SK-N-SH (cell line): ENCODE measurements at regions not wholly inside any gene's neighbourhood (a gene's known extent, or its start where the extent isn't known, plus 50 kb on each side); places are given as distances from the start of the nearest gene placed in this dataset.

Source experiments
- CTCF ChIA-PET: fragments of 300-600, 350-600 bp; formaldehyde crosslinking; extraction: SDS; loops from one replicate; lab custom pipeline; 2021; lab: Yijun Ruan, JAX
- POLR2A ChIA-PET: fragments of 350-600 bp; sonication (Branson Sonifier 250); formaldehyde crosslinking; extraction: SDS; loops from one replicate; lab custom pipeline; 2020; ENCODE audit warnings: antibody characterized with exemption, inconsistent platforms; lab: Yijun Ruan, JAX
- DNase-seq: peaks from one replicate; pipeline ENCODE4 v3.0.0; 2012
- H2AFZ ChIP-seq: fragments of 200-600 bp; sonication (generic); 2 replicates; pipeline ENCODE4 v1.8.1; 2016; ENCODE audit warnings: antibody characterized with exemption, mild to moderate bottlenecking, low read depth
- H3F3A ChIP-seq: fragments of 200-600 bp; sonication (generic); replicated peaks from 2 replicates; pipeline ENCODE3; 2016; ENCODE audit warnings: antibody characterized with exemption, mild to moderate bottlenecking; ENCODE audit not compliant: insufficient read depth
- H3K27ac ChIP-seq, 2 experiments: fragments of 200-500 bp in 1 of 2; fragments of 200-600 bp in 1 of 2; sonication (Bioruptor generic) in 1 of 2; sonication (generic), shearing (Covaris generic) in 1 of 2; 2 replicates each; pipeline versions ENCODE4 v1.5.1 to v1.6.1; 2014 to 2016; ENCODE audit warnings: low read depth in 2 of 2, inconsistent platforms in 1 of 2, low read length in 1 of 2, mild to moderate bottlenecking in 1 of 2, mixed read lengths in 1 of 2
- H3K27me3 ChIP-seq: fragments of 200-600 bp; sonication (generic), shearing (Covaris generic); 2 replicates; pipeline ENCODE4 v1.6.1; 2016; ENCODE audit warnings: mixed run types; ENCODE audit not compliant: insufficient read depth
- H3K36me3 ChIP-seq, 2 experiments: fragments of 200-500 bp in 1 of 2; fragments of 200-600 bp in 1 of 2; sonication (Bioruptor generic) in 1 of 2; sonication (generic) in 1 of 2; replicated peaks in 1 of 2; 2 replicates each; pipeline versions ENCODE3 to v1.5.1; 2014 to 2016; ENCODE audit warnings: low read length in 1 of 2, mild to moderate bottlenecking in 1 of 2; ENCODE audit not compliant: insufficient read depth in 2 of 2, control insufficient read depth in 1 of 2
- H3K4me1 ChIP-seq, 2 experiments: fragments of 200-500 bp in 1 of 2; fragments of 200-600 bp in 1 of 2; sonication (Bioruptor generic) in 1 of 2; sonication (generic), shearing (Covaris generic) in 1 of 2; 2 replicates each; pipeline versions ENCODE4 v1.5.1 to v1.6.1; 2014 to 2016; ENCODE audit warnings: low read depth in 1 of 2, low read length in 1 of 2, mixed run types in 1 of 2; ENCODE audit not compliant: insufficient read depth in 2 of 2, control insufficient read depth in 1 of 2
- H3K4me2 ChIP-seq: fragments of 200-600 bp; sonication (generic), shearing (Covaris generic); 2 replicates; pipeline ENCODE4 v1.6.1; 2017; ENCODE audit warnings: mixed run types
- H3K4me3 ChIP-seq, 2 experiments: fragments of 200-500 bp in 1 of 2; fragments of 200-600 bp in 1 of 2; sonication (Bioruptor generic) in 1 of 2; sonication (generic), shearing (Covaris generic) in 1 of 2; 2 replicates each; pipeline versions ENCODE4 v1.5.1 to v1.8.1; 2014 to 2016; ENCODE audit warnings: low read depth in 2 of 2, inconsistent platforms in 1 of 2, low read length in 1 of 2, mild to moderate bottlenecking in 1 of 2, mixed read lengths in 1 of 2, moderate library complexity in 1 of 2
- H3K79me2 ChIP-seq: fragments of 200-600 bp; sonication (generic); 2 replicates; pipeline ENCODE4 v1.8.1; 2017; ENCODE audit warnings: mild to moderate bottlenecking; ENCODE audit not compliant: insufficient read depth
- H3K9ac ChIP-seq: fragments of 200-600 bp; sonication (generic); 2 replicates; pipeline ENCODE4 v1.6.1; 2017; ENCODE audit warnings: mixed run types
- H3K9me2 ChIP-seq: fragments of 200-600 bp; sonication (generic); 2 replicates; pipeline ENCODE4 v1.6.1; 2017; ENCODE audit warnings: mixed run types
- H3K9me3 ChIP-seq: fragments of 200-600 bp; sonication (generic); 2 replicates; pipeline ENCODE4 v1.6.1; 2017; ENCODE audit warnings: mixed run types, mild to moderate bottlenecking, moderate library complexity
- H4K20me1 ChIP-seq: fragments of 200-600 bp; sonication (generic); 2 replicates; pipeline ENCODE4 v1.6.1; 2017; ENCODE audit warnings: mild to moderate bottlenecking, mixed run types; ENCODE audit not compliant: insufficient read depth
- EZH2phosphoT487 ChIP-seq: fragments of 200-600 bp; sonication (generic); IDR thresholded peaks from 2 replicates; pipeline ENCODE4 v1.6.1; 2017; ENCODE audit warnings: low read depth, mixed run types, mild to moderate bottlenecking, antibody characterized with exemption, moderate library complexity, borderline replicate concordance
- FOXJ3 ChIP-seq: sonication (generic); formaldehyde crosslinking; IDR thresholded peaks from 2 replicates; pipeline ENCODE4 v1.5.1; 2020; ENCODE audit warnings: mild to moderate bottlenecking, missing genetic modification reagents
- JUND ChIP-seq: IDR thresholded peaks from 2 replicates; pipeline ENCODE4 v1.4.0; 2012
- MEF2A ChIP-seq: IDR thresholded peaks from 2 replicates; pipeline ENCODE4 v1.4.0; 2012; ENCODE audit warnings: low read depth, borderline replicate concordance
- NRF1 ChIP-seq: IDR thresholded peaks from 2 replicates; pipeline ENCODE4 v1.6.1; 2012; ENCODE audit warnings: low read depth, mild to moderate bottlenecking, low read length
- RCOR1 ChIP-seq: fragments of 150-350 bp; IDR thresholded peaks from 2 replicates; pipeline ENCODE4 v1.6.1; 2017; ENCODE audit warnings: antibody characterized with exemption, low read length
- RFX5 ChIP-seq: IDR thresholded peaks from 2 replicates; pipeline ENCODE4 v1.6.1; 2012; ENCODE audit warnings: mild to moderate bottlenecking, improper control_type of control experiment, low read length
- RXRA ChIP-seq: IDR thresholded peaks from 2 replicates; pipeline ENCODE4 v1.4.0; 2012; ENCODE audit warnings: low read depth, mild to moderate bottlenecking, borderline replicate concordance
- SIN3A ChIP-seq: IDR thresholded peaks from 2 replicates; pipeline ENCODE4 v1.6.1; 2012; ENCODE audit warnings: low read depth, mild to moderate bottlenecking, low read length, moderate library complexity, borderline replicate concordance
- SMC3 ChIP-seq: IDR thresholded peaks from 2 replicates; pipeline ENCODE4 v1.6.1; 2012; ENCODE audit warnings: low read depth, low read length, improper control_type of control experiment
- TCF12 ChIP-seq: IDR thresholded peaks from 2 replicates; pipeline ENCODE4 v1.4.0; 2012
- TEAD4 ChIP-seq: IDR thresholded peaks from 2 replicates; pipeline ENCODE4 v1.4.0; 2012; ENCODE audit warnings: mild to moderate bottlenecking, borderline replicate concordance; ENCODE audit not compliant: insufficient read depth
- WGBS: methylation state at CpG from one replicate; pipeline ENCODE4 v1.1.6; 2017; ENCODE audit warnings: low lambda C conversion rate; 5-methylcytosine and 5-hydroxymethylcytosine counted together
- TF ChIP-seq, protein P1 (sequence below): fragments of 200-600 bp; sonication (generic); IDR thresholded peaks from 2 replicates; pipeline ENCODE4 v1.6.1; 2017; ENCODE audit warnings: antibody characterized with exemption, mild to moderate bottlenecking, moderate library complexity
- TF ChIP-seq, protein P2 (sequence below): fragments of 150-350 bp; IDR thresholded peaks from 2 replicates; pipeline ENCODE4 v1.6.1; 2017; ENCODE audit warnings: antibody characterized with exemption, low read length, low read depth, borderline replicate concordance
- TF ChIP-seq, protein P3 (sequence below): IDR thresholded peaks from 2 replicates; pipeline ENCODE4 v1.4.0; 2012; ENCODE audit warnings: low read depth

DNA sequence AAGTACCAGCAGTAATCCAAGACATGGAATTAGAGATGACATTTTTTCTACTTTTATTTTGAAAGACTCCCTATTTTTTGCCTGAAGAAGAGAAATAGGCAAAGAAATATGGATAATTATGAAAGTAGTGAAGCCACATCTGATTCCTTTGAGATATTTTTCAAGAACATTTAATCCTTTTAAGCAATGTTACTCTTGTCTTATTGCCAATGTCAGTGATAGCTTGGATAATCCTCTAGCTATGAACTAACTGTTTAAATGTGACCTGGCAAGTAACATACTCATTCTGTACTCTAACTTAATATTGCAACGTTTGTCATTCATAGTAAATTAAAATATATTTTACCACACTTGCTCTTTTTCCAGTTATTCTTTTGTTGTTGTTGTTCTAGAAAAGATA lies 181.3 kb downstream of the VEGFC start:
- Histone ChIP-seq H3K4me3 (no peak overlapping the region), H3K79me2 (no peaks in the 10 kb centered on the region), H3K9me3 (no peaks in the 10 kb centered on the region), H3K36me3 (peaks cover 0 to 2% of the 10 kb centered on the region in 2 experiments), H3F3A (no peaks in the 10 kb centered on the region), H3K4me2 (no peak overlapping the region), H3K27me3 (peaks cover 9% of the 10 kb centered on the region; the same call in 1 of the 2 replicates), H2AFZ (no peak overlapping the region), H3K9me2 (no peaks in the 10 kb centered on the region), H3K27ac (no peak overlapping the region), H3K4me1 (no peaks in the 10 kb centered on the region), H3K9ac (no peak overlapping the region), H4K20me1 (no peaks in the 10 kb centered on the region)
- DNase-seq, result no peak
- ChIA-PET POLR2A (no interaction called here), CTCF (no interaction called here)
- TF ChIP-seq MEF2A, result no peak
- TF ChIP-seq, protein P1, sequence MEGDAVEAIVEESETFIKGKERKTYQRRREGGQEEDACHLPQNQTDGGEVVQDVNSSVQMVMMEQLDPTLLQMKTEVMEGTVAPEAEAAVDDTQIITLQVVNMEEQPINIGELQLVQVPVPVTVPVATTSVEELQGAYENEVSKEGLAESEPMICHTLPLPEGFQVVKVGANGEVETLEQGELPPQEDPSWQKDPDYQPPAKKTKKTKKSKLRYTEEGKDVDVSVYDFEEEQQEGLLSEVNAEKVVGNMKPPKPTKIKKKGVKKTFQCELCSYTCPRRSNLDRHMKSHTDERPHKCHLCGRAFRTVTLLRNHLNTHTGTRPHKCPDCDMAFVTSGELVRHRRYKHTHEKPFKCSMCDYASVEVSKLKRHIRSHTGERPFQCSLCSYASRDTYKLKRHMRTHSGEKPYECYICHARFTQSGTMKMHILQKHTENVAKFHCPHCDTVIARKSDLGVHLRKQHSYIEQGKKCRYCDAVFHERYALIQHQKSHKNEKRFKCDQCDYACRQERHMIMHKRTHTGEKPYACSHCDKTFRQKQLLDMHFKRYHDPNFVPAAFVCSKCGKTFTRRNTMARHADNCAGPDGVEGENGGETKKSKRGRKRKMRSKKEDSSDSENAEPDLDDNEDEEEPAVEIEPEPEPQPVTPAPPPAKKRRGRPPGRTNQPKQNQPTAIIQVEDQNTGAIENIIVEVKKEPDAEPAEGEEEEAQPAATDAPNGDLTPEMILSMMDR, result no peak
- 2% methylated on average over 1 of the region's 1 CpG for WGBS

DNA sequence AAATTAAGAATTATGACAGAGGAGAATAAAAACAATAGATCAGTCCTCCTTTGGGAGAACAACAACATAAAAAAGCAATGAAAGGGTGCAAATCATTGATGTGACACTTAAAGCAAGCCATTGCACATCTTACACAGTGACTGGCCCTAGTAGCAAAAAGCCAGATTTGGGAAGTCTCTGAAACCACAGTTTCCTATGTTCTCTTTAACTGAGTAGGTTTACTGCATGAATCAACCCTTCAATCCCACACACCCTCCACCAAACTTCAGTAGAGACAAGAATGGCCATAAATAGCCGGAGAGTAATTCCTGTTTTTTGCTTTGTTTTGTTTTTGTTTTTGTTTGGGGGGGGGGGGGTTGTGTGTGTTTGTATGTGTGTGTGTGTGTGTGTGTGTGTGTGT lies 180.8 kb downstream of the VEGFC start:
- no peak overlapping the region for H2AFZ ChIP-seq
- peaks cover 4% of the 10 kb centered on the region; the same call in 1 of the 2 replicates for H3K27me3 ChIP-seq
- H3K4me1 ChIP-seq, result no peaks in the 10 kb centered on the region
- H3K79me2 ChIP-seq, result no peaks in the 10 kb centered on the region
- H3F3A ChIP-seq, result no peaks in the 10 kb centered on the region
- no peak overlapping the region for H3K27ac ChIP-seq
- H3K9me3 ChIP-seq, result no peaks in the 10 kb centered on the region
- peaks cover 0 to 2% of the 10 kb centered on the region in 2 experiments for H3K36me3 ChIP-seq
- 19% methylated on average over 1 of the region's 1 CpG for WGBS
- CTCF ChIA-PET, result no interaction called here
- no peak for DNase-seq
- TF ChIP-seq, protein P1, result no peak
- TF ChIP-seq RCOR1, result no peak
- no peak for TF ChIP-seq NRF1
- no peak for TF ChIP-seq JUND
- TF ChIP-seq RFX5, result no peak
- no peak for TF ChIP-seq EZH2phosphoT487
- no peak for TF ChIP-seq FOXJ3
- H4K20me1 ChIP-seq, result no peaks in the 10 kb centered on the region
- no peak overlapping the region for H3K4me2 ChIP-seq
- H3K4me3 ChIP-seq, result no peak overlapping the region
- H3K9ac ChIP-seq, result no peak overlapping the region
- H3K9me2 ChIP-seq, result no peaks in the 10 kb centered on the region
- POLR2A ChIA-PET, result no interaction called here

DNA sequence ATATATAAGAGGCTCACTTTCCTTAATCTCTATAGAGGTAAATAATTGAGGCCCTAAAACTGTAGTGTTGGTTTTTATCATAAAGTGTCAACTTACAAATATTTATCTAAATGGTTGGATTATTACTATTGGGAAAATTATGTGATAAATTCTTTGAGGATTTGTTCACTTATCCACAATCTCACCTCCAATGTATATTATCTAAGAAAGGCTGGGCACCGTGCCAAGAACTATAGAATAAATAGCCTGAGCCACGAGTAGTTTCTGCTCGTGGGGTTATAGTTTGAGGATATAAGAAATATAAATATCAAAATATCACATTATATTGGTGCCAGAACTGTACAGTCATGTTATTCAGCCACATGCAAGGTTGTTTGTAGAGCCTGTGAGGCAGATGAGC lies 177.9 kb downstream of the VEGFC start:
- no peak overlapping the region for H2AFZ ChIP-seq
- DNase-seq, result no peak
- POLR2A ChIA-PET, result no interaction called here
- no peak overlapping the region for H3K27ac ChIP-seq
- H3K27me3 ChIP-seq, result no peaks in the 10 kb centered on the region; the same call in 1 of the 2 replicates
- H3F3A ChIP-seq, result no peaks in the 10 kb centered on the region
- 5% methylated on average over 3 of the region's 3 CpGs for WGBS
- no peaks in the 10 kb centered on the region for H3K79me2 ChIP-seq
- no peak overlapping the region for H3K9ac ChIP-seq
- H3K4me2 ChIP-seq, result no peak overlapping the region
- CTCF ChIA-PET, result no interaction called here
- no peaks in the 10 kb centered on the region for H4K20me1 ChIP-seq
- H3K4me1 ChIP-seq, result no peaks in the 10 kb centered on the region
- no peak for TF ChIP-seq RXRA
- TF ChIP-seq TCF12, result no peak
- TF ChIP-seq, protein P2, sequence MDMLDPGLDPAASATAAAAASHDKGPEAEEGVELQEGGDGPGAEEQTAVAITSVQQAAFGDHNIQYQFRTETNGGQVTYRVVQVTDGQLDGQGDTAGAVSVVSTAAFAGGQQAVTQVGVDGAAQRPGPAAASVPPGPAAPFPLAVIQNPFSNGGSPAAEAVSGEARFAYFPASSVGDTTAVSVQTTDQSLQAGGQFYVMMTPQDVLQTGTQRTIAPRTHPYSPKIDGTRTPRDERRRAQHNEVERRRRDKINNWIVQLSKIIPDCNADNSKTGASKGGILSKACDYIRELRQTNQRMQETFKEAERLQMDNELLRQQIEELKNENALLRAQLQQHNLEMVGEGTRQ, result no peak
- TF ChIP-seq SIN3A, result no peak
- TF ChIP-seq, protein P3, sequence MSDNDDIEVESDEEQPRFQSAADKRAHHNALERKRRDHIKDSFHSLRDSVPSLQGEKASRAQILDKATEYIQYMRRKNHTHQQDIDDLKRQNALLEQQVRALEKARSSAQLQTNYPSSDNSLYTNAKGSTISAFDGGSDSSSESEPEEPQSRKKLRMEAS, result no peak
- TF ChIP-seq FOXJ3, result no peak
- TF ChIP-seq TEAD4, result no peak
- no peak for TF ChIP-seq SMC3
- no peaks in the 10 kb centered on the region for H3K9me3 ChIP-seq
- peaks cover 0 to 2% of the 10 kb centered on the region in 2 experiments for H3K36me3 ChIP-seq
- no peak overlapping the region for H3K4me3 ChIP-seq
- no peaks in the 10 kb centered on the region for H3K9me2 ChIP-seq
